HG02678 (cell line): ENCODE measurements at regions not wholly inside any gene's neighbourhood (a gene's known extent, or its start where the extent isn't known, plus 50 kb on each side); places are given as distances from the start of the nearest gene placed in this dataset.
"Not testable (repeated sequence)": the region's sequence is repeated elsewhere in the genome, so short reads cannot be mapped to it uniquely, and the experiment has no call there.

Experiments
- ATAC-seq: cut with Tn5 transposase; IDR thresholded peaks from one replicate; pipeline ENCODE4 v1.9.1; 2021; ENCODE audit warnings: mild to moderate bottlenecking, moderate library complexity; ENCODE audit not compliant: unreplicated experiment

DNA sequence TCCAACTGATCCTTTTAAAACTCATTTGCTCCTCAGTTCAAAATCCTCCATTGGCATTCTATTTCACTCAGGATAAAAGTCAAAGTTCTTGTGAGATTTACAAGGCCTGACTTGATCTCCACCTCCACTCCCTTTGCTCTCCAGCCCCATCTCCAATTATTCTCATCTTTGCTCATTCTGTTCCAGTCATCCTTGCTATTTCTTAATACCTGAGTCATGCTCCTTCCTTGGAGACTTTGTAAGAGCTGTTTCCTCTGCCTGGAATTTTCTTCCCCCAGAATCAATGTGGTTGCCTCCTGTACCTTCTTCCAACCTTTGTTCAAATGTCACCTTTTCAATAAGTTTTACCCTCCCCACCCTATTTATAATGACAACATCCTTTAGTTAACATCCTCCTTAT lies 373.5 kb downstream of the HTR1B start:
- ATAC-seq, result no peak

DNA sequence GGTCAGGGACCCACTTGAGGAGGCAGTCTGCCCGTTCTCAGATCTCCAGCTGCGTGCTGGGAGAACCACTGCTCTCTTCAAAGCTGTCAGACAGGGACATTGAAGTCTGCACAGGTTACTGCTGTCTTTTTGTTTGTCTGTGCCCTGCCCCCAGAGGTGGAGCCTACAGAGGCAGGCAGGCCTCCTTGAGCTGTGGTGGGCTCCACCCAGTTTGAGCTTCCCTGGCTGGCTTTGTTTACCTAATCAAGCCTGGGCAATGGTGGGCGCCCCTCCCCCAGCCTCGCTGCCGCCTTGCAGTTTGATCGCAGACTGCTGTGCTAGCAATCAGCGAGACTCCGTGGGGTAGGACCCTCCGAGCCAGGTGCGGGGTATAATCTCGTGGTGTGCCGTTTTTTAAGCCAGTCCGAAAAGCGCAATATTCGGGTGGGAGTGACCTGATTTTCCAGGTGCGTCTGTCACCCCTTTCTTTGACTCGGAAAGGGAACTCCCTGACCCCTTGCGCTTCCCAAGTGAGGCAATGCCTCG lies 375.4 kb downstream of the HTR1B start:
- ATAC-seq, result not testable (repeated sequence)

DNA sequence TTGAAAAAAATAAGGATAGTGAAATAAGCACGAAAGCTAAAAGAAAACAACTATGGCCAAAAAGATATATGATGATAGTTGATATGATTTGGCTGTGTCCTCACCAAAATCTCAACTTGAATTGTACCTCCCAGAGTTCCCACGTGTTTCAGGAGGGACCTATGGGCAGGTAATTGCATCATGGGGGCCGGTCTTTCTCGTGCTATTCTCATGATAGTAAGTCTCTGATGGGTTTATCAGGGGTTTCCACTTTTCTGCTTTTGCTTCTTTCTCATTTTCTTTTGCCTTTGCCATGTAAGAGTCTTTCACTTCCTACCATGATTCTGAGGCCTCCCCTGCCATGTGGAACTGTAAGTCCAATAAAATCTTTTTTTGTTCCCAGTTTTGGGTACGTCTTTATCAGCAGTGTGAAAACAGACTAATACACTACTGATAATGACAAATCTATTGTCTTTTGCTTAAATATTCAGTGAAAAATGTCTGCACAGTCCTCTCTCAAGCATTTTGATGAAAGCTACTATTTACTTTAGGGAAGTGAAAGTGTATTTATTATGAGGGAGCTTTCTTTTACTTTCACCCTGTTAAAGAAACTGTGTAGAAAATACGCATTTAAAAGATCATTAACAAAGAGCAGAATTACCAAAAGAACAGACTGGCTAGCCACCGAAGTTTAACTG lies 389.1 kb downstream of the HTR1B start:
- no peak for ATAC-seq

DNA sequence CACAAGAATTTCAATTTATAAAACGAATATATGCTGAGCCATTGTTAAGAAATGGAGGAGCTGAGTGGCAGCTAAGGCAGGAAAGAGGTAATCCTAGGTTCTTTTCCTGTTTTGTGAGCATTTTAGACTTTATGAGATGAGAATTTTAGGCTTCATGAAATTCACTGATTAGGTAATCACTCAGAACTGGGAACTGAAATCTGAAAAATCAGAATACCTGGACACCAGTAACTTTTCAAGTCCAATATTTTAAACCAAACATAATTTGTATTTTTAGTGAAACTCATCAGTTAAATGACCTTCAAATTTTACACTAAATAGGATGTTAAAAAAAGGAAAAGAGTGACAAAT lies 389.9 kb downstream of the HTR1B start:
- no peak for ATAC-seq

DNA sequence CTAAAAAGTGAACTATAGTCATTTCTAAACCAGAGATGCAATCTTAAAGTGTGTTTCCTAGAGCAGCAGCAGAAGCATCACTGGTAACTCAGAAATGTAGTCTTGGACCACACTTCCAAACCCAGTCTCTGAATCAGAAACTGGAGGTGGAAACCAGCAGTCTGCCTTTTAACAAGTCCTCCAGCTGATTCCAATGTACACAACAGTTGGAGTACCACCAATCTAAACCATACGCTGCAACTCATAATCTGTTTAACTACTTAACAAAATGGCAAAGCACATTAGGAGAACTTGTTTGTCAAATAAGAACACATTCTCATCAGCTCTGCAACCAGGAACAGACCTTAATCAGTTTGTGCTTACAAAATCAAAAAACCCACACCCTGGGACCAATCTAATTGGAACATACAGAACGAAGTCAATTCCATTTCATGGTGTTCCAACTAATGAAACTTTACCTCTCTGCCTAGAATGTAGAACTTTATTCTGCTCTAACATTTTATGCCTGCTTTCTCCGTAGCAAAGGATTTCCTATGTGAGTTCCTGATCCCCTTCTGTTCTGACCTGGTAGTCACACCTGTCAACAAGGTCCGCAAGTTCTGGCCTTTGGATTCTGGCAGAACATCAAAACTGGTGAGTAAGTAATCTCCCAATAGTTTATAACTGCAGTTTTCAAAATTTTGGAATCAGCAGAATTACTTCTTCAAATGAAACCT lies 390.4 kb downstream of the HTR1B start:
- no peak for ATAC-seq

DNA sequence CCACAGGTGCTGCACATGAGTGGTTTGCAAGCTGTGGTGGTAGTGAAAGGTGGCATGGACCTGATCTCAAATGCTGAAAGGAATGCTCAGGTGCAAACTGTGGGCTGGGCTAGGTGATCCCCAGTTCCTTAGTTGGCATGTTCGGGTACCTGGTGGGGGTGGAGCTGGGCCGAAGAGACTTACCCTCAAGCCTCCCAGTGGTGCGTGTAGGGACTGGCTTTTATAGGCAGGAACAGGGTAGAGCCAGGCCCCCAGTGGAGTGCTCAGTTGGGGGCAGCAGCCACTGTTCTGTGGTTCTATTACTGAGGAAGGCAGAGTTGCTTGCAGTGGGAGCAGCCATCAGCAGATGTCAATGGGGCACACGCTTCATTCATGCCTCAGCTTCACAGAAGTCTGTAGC lies 399.8 kb downstream of the HTR1B start:
- no peak for ATAC-seq

DNA sequence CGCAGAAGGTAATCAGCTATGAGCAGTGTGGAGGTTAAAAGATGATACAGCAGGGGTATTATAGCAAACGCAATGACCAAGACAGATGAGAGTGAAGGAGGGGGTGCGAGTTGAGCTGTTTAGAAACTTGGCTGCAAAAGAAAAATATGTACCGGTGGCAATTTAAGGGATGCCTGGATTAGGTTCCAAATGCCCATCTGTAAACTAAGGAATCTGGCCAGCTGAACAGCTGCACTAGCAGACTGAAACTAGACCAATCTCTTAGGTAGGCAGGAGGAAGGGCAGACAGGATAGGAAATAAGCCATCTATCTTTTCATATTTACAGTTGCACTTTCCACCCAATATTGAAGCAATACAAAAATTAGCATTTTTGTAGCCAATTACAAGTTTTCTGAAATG lies 407.6 kb downstream of the HTR1B start:
- ATAC-seq, result no peak

DNA sequence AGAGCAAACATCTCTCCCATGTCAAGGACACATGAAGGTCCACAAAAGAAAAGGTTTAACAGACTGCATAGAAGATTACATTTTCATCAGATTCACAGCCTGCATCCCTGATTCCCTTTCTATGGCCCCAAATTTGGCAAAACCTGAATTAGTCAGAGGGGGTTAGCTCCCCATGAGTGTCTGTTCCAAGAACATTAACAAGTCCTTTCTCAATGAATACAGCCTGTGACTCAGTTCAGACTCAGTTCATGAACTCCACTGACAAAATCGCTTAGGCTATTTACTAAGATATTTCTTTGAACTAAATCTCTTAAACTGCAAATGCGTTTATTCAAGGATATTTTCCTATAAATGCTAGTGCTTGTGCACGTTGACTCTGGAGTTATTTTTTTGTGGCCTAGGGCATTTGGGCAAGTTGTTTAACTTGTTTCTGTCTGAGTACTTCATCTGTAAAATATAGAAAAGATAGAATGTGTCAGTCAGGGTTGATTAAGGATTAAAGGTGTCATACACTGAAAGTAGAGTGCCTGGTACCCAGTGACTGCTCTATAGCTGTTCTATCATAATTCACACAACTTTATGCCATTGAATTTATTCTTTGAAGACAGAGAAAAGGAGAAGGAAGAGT lies 422.6 kb downstream of the HTR1B start:
- no peak for ATAC-seq

DNA sequence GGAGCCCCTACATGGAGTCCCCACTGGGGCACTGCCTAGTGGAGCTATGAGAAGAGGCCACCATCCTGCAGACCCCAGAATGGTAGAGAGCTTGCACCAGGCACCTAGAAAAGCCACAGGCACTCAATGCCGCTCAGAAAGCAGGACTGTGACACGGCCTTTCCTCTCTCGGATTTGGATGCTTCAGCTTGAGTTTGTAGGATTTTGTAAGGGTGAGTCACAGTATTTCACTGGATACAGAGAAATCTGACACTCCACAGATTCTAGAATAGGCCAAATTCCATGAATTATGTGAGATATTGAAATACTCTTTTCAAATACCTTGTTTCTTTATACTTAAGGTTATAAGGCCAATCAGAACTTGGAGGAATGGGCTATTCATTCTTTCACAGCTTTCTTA lies 424.5 kb downstream of the HTR1B start:
- ATAC-seq, result no peak

DNA sequence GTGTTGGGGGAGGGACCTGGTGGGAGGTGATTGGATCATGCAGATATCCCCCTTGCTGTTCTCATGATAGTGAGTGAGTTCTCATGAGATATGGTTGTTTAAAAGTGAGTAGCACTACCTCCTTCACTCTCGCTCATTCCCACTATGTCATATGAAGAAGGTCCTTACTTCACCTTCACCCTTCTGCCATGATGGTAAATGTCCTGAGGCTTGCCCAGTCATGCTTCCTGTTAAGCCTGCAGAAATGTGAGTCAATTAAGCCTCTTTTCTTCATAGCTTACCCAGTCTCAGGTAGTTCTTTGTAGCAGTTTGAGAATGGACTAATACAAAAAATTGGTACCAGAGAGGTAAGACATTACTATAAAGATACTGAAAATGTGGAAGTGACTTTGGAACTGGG lies 425.9 kb downstream of the HTR1B start:
- ATAC-seq, result no peak

DNA sequence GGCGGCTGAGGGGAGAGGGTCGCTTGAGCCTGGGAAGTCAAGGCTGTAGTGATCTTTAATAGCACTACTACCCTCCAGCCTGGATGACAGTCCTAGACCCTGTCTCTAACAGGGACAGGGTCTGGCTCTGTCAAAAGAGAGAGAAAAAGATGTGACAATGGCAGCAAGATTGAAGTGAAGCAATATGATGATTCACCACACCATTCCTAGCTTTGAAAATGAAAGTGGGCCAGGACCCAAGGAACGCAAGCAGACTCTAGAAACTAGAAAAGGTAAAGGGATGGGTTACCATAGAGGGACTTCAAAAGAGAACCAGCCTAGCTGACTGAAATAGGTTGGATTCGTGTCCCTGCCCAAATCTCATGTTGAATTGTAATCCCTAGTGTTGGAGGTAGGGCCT lies 426.9 kb downstream of the HTR1B start:
- no peak for ATAC-seq

DNA sequence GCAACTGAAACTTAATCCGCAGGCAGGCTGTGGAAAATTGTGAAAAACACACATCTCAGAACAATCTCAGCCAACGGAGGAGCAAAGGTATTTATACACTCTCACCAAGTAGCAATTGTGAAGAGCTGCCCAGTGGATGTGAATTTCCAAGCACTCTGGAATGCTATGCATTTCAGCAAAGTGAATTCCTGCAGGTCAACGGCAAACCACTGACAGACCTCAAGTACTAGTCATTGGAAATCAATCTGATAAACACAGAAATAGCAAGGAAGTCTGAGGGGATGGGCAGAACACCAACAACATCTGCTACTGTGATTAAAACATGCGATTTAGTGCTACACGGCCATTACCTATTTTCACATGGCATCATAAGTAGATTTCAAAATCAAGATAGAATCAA lies 429.1 kb downstream of the HTR1B start:
- no peak for ATAC-seq

DNA sequence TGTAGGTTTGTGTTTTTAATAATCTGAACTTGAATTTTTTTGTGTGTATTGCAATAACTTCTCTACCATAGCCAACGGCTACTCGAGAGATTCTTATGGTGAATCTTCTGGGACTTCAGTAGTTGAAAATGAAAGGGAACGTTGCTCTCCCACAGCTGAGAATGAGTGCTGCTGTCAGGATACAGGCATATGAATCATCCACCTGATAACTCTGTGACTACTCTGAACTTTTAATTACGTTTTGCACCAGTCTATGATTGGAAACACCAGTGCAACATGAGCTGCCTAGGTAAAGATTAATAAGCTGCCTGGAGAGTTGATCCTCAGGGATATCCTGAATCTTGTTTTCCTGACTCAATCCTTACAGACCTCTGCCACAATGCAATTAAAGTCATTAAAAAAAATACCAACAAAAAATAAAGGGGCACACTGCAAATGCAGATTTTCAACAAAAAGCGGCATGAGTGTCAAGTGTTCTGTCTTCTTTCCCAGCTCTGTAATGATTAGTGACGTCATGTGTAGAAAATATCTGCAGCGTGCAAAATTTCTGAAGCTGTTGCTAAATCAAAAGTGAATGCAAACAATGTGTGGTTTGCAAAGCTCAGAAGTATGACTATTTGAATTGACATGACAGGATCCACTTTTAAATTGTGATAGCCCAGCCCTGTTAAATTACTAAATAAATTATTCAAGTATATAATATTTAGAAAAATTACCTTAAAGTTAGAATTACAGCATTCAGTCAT lies 432.2 kb downstream of the HTR1B start:
- no peak for ATAC-seq

DNA sequence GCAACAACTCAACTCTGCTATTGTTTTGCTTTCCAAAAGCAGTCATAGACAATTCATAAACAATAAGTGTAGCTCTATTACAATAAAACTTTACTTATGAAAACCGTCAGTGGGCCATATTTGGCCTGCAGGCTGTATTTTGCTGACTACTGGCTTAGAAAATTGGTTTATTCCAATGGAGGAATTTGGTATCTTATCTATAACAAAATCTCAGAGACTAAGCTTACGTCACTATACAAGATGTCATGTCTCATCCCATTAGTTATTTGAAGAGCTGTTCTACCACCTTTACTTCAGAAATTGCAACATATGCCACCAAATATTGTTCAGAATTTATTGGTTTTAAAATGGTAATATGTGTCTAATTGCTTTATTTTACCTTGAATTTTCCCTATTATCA lies 436.9 kb downstream of the HTR1B start:
- no peak for ATAC-seq

DNA sequence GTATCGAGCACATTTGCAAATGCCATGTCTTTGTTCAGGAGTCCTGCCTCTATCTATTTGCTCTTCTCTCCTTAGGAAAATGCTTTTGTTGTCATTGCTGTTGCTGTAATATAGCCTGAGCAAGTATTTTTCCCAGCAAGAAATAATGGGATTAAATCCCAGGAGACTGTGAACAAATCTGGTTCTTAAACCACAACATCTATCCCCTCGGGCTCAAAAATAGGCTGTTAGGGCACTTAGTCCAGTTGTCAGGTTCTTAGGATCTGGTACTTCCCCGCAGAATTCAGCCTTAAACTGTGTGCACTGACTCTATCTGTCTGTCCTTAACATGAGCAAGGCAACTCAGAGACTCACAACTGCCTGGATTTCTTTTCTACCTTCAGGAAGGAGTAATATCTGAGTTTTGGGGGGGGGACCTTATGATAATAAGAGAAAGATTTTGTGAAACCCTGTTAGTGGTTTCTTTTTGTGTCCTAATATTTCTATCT lies 437.5 kb downstream of the HTR1B start:
- no peak for ATAC-seq

DNA sequence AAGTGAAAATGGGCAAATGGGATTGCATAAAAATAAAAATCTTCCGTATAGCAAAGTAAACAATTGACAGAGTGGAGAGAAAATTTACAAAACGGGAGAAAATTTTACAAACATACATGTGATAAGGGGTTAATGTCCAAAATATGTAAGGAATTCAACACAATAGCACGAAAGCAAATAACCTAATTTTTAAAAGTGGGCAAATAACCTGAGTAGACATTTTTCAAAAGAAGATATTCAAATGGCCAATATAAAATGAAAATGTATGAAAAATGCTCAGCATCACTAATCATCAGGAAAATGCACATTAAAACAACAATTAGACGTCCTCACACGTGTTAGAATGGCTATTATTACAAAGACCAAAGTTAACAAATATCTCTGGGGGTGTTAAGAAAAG lies 441.5 kb downstream of the HTR1B start:
- no peak for ATAC-seq

DNA sequence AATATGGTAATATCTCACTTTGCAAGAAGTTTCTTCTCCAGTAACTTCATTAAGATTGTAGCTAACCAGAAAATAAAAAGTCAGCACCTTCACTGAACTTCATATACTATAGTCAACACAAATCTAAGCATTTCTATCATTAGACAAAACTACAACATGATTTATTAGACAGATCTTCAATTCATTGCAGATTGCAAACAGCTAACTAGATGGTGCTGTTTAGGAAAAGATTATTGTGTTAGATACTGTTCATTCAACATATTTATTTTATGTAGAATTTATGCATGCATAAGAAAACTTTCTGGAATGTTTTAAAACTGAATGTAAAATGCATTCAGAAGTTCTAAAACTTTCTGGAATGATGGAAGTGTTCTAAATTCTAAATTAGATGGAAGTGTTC lies 442.1 kb downstream of the HTR1B start:
- no peak for ATAC-seq

DNA sequence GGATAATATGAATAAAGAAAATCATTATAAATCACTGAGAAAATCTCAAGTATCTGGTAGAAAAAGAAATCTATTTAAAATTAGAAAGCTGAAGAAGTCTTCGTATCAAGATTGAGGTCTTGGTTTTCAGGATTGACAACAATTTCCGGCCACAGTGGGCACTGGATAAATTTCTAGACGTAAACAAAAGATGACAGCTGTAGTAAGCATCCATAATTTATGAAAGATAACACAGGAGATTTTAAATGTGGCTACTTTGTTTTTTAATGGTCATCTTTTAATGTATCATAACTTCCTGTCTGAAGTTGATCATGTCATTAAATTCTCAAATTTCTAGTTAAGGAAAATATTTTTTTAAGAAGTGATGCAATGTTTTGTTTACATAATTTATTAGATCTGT lies 444.2 kb downstream of the HTR1B start:
- ATAC-seq, result no peak

DNA sequence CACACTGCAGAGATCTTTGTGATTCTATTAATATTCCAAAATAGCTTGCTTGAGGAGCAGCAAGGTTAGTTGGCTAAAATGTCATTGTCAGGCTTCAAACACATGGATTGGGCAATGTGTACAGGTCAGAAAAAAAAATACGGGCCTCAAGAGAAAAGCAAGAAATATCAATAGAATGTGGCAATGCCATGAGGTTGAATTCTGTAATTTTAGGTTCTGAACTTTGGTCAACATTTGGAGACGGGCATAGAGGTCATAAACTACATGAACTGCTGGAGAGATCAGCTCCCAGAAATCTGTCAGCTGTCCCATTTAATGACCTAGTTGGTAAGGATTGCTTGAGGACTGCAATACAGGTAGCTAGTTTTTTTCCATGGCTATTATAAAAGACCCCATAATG lies 445.8 kb downstream of the HTR1B start:
- ATAC-seq, result no peak

DNA sequence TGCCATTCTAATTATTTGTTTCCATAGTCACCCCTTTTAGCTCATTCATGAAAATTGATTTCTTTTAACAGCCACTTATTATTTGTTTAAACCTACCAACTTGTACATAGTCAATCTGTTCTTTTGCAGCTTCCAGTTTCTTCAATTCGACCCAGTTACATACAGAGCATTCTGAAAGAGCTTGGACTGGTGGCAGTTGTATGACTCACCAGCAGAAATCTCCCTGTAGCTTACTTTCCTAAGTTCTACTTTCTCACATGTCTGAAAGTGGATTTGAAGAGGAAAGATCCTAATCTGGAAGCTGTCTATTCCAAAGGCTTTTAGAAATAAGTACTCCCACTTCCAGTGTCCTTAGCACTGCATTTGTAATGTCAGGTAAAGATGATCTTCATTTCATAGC lies 447.9 kb downstream of the HTR1B start:
- no peak for ATAC-seq

DNA sequence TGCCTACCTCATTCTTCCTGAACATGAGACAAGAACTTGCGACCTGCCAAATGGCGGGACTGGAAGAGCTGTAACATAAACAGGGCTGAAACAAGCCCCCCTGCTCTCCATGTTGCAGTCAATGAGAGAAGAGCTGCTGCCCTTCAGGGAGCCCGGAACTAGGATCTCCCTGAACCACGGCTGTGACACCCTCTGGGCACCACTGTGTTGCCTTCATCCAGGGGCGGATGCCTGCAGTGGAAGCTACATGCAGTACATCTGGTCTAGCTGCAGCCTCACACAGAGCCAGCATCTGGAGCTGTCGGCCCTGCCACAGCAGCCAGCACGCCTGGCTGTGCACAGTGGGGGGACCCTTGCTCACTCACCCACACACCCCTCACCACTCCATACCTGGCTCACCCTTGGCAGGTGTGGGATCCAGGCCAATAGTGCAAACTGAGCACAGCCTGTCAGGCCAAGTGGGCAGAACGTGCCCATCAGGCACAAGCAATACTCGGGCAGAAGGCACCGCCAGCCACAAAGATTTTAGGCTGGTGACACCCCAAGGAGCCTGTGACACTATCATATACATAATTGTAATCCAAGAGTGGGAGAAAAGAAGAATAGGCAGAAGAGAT lies 451.3 kb downstream of the HTR1B start:
- no peak for ATAC-seq
